ENCODE measurements at regions not wholly inside any gene's neighbourhood (a gene's known extent, or its start where the extent isn't known, plus 50 kb on each side); places are given as distances from the start of the nearest gene placed in this dataset.

DNA sequence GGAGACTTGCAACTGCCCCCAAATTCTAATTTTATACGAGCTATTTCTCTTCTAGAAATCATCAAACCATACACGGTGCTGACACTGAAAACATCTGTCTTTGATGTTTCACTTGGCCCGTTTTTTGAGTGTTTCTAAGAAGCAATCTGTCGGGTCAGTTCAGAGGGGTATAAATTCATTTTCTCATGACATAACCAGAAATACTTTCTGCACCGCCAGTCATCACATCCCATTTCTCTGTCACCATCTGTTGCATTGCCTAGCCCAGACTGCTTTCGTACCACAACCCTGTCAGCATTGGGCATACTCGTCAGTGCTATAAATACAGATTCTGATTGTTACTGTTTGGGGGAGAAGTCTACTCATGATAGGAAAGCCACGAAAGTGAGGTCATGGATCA, 63.1 kb upstream of the CCDC90B start:
- TF ChIP-seq, protein P1, sequence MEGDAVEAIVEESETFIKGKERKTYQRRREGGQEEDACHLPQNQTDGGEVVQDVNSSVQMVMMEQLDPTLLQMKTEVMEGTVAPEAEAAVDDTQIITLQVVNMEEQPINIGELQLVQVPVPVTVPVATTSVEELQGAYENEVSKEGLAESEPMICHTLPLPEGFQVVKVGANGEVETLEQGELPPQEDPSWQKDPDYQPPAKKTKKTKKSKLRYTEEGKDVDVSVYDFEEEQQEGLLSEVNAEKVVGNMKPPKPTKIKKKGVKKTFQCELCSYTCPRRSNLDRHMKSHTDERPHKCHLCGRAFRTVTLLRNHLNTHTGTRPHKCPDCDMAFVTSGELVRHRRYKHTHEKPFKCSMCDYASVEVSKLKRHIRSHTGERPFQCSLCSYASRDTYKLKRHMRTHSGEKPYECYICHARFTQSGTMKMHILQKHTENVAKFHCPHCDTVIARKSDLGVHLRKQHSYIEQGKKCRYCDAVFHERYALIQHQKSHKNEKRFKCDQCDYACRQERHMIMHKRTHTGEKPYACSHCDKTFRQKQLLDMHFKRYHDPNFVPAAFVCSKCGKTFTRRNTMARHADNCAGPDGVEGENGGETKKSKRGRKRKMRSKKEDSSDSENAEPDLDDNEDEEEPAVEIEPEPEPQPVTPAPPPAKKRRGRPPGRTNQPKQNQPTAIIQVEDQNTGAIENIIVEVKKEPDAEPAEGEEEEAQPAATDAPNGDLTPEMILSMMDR (IDR thresholded peaks at IDR 0.05), result no peak
- TF ChIP-seq POLR2A (IDR thresholded peaks at IDR 0.05), result no peak

Measured in thyroid gland (tissue), 4 donors.